ENCODE measurements at regions not wholly inside any gene's neighbourhood (a gene's known extent, or its start where the extent isn't known, plus 50 kb on each side); places are given as distances from the start of the nearest gene placed in this dataset.

- DNase-seq: no peak
Observed at GRCh38 chr12:13745111-13745860, 236.1 kb downstream of the GRIN2B start.

GRCh38 chr12:13744561-13744960 lies 236.8 kb downstream of the GRIN2B start:
- no peak for DNase-seq

GRCh38 chr12:13740149-13740545 lies 241.3 kb downstream of the GRIN2B start:
- DNase-seq: no peak

GRCh38 chr12:13735734-13736133 lies 245.7 kb downstream of the GRIN2B start:
- no peak for DNase-seq

GRCh38 chr12:13734584-13735152 lies 246.7 kb downstream of the GRIN2B start:
- DNase-seq: no peak

- DNase-seq: no peak
Observed at GRCh38 chr12:13727707-13728195, 253.7 kb downstream of the GRIN2B start.

- no peak for DNase-seq
Observed at GRCh38 chr12:13725049-13725448, 256.4 kb downstream of the GRIN2B start.

- no peak for DNase-seq
Observed at GRCh38 chr12:13724136-13724535, 257.3 kb downstream of the GRIN2B start.

GRCh38 chr12:13719986-13720385 lies 261.4 kb downstream of the GRIN2B start:
- no peak for DNase-seq

GRCh38 chr12:13718271-13718670 lies 263.1 kb downstream of the GRIN2B start:
- no peak for DNase-seq

GRCh38 chr12:13716119-13716518 lies 265.3 kb downstream of the GRIN2B start:
- DNase-seq: no peak

- no peak for DNase-seq
Observed at GRCh38 chr12:13713556-13714410, 267.6 kb downstream of the GRIN2B start.

GRCh38 chr12:13707829-13708228 lies 273.6 kb downstream of the GRIN2B start:
- DNase-seq: no peak

GRCh38 chr12:13702381-13702780 lies 279.0 kb downstream of the GRIN2B start:
- no peak for DNase-seq

GRCh38 chr12:13701502-13701901 lies 279.9 kb downstream of the GRIN2B start:
- DNase-seq: no peak

- no peak for DNase-seq
Observed at GRCh38 chr12:13697973-13698372, 283.4 kb downstream of the GRIN2B start.

- DNase-seq: no peak
Observed at GRCh38 chr12:13695781-13696180, 285.6 kb downstream of the GRIN2B start.

GRCh38 chr12:13692332-13692731 lies 289.1 kb downstream of the GRIN2B start:
- no peak for DNase-seq

- DNase-seq: no peak
Observed at GRCh38 chr12:13691598-13691997, 289.8 kb downstream of the GRIN2B start.

- no peak for DNase-seq
Observed at GRCh38 chr12:13687633-13688032, 293.8 kb downstream of the GRIN2B start.

- no peak for DNase-seq
Observed at GRCh38 chr12:13686260-13686659, 295.1 kb downstream of the GRIN2B start.

GRCh38 chr12:13680916-13681315 lies 300.5 kb downstream of the GRIN2B start:
- DNase-seq: no peak

GRCh38 chr12:13676880-13677279 lies 304.5 kb downstream of the GRIN2B start:
- no peak for DNase-seq

Data from activated CD4-positive, alpha-beta T cell treated with anti-CD3 and anti-CD28 coated beads, Interleukin-2, amount 50 U/mL, for 16 hours (primary cell).